ENCODE measurements at regions not wholly inside any gene's neighbourhood (a gene's known extent, or its start where the extent isn't known, plus 50 kb on each side); places are given as distances from the start of the nearest gene placed in this dataset.
"Not testable (repeated sequence)": the region's sequence is repeated elsewhere in the genome, so short reads cannot be mapped to it uniquely, and the experiment has no call there.

DNA sequence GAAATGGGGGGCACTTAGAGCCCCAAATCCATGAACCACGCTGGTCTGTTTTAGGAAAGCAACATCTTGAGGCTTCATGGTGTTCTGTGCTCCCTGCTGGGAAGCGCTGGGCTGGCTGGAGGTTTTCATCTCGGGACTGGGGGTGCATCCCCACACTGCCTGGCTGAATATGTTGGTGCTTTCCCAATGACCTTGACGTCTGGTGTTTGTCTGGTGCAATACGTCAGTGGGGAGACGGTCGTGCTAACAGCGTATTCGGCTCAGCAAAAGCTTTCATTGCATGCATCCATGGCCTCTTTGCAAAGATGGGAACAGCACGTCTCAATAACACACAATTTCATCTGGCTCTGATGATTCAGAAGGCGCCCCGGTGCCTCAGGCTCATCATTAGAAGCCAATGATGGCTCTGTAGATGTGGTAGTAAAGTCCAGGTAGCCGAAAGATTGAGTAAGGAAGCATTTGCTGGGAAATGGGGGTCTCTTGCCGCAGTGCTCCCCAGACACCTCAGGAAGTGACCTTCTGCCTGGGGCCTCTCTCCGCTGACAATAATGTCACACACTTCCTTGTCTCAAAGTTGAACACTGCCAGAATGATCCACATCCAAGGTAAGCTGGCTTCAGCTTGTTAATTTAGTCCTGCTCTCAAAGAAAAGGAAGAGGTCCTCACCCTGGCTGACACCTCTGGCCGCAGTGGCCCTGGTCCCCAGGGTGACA lies 97.7 kb downstream of the ING1 start:
- no peak for DNase-seq

DNA sequence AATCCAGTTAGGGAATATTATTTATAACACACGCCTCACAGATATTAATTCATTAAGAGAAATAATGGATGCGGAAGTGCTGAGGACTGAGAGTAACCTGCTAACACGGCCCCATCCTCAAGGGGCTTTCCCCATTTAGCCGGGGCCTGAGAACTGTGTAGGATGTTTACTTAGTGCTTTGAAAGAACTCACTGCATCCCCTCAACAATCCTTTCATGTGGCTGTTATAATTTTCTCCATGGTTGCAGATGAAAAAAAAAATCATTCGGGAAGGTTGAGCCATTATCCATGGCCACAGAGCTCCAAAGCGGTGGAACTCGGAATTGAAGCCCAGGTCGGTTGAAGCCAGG lies 98.2 kb downstream of the ING1 start:
- no peak for DNase-seq

DNA sequence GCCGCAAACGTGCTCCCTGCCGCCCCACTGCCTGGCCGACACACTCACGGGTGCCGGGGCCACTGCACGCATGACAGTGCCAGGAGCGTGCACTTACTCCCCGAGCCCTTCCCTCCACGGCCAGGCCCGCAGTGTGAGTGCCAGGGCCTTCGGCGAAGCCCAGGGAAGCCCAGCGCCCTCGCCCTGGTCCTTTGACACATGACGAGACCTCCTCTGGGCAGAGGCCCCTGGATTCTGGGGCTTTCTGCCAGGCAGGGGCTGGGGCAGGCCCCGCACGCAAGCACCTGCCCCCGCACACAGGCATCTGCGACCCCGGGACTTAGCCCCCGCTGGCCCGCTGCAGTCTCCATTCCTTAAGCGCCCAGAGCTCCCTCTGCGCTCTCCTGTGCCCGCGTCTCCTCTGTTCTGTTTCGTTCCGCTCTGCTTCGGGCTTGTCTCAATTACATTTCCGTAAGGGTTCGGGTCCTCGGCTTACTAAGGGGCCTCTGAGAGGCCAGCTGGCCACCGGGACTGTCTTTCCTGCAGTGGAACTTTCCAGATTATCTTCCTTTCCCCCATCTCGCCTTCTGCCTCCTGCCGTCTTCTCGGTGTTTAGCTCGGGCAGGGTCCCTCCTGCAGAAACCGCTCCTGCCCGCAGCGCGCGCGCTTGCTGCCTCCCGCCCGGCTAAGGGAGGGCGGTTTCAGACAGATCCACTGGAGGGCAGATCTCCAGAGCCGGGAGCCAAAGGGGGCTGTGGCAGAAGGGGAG lies 98.8 kb downstream of the ING1 start:
- DNase-seq = no peak

DNA sequence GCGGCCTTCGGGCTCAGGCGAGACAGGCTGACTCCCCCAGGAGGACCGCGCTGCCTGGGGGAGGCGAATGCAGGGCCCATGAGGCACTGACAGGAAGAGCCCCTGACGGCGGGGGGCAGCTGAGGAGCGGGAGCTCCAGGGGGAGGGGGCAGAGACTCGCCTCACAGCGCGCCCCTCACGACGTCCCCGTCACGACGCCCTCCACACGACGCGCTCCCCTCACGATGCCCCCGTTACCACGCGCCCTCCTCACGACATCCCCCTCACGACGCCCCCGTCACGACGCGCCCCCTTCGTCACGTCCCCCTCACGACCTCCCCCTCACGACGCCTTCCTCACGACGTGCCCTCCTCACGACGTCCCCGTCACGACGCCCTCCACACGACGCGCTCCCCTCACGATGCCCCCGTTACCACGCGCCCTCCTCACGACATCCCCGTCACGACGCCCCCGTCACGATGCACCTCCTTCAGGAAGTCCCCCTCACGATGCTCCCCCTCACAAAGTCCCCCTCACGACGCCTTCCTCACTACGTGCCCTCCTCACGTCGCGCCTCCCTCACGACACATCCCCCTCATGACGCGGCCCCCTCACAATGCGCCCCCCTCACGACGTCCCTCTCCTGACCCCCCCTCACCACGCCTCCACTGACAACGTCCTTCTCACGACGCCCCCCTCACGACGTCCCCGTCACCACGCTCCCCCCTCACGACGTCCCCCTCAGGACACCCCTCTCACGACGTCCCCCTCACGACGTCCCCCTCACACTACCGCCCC lies 99.6 kb downstream of the ING1 start:
- DNase-seq = no peak

DNA sequence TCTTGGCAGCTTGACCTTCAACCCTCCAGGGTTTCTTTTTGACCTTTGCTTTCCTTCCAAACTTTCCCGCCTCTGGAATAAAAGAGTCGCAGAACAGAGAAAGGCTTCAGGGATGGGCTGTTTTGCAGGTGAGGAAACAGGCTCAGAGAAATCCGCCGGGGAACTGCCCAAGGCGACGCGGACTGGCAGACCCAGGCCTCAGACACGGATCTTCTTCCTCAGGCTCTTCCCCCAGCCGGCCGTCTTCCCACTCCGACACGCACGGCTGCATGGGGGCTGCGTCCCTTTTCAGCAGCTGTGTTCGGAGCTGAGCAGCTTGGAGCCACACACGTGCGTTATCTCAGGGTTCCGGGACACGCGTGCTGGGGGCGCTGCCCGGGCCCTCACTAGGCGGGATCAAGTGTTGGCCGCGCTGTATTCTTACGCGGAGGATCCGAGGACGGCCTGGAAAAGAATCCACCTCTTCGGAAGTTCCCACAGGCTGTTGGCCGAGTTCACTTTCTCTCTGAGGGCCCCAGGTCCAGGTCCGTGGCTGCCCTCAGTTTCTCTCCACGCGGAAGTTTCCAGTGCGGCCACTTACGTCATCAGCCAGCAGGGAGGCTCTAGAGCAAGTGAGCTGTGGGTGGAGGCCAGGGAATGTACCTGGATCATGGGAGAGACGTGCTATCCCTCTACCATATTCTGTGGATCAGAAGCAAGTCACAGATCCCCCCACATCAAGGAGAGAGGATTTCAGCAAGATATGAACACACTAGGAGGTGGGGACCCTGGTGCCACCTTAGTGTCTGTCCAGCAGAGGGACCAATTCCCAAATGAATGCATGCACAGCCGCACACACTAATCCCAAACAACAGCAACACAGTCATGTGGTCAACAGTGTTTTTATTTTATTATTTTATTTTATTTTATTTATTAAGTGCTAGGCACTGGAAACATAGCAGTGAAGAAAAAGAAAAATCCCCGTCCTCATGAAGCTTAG lies 100.4 kb downstream of the ING1 start:
- no peak for DNase-seq

DNA sequence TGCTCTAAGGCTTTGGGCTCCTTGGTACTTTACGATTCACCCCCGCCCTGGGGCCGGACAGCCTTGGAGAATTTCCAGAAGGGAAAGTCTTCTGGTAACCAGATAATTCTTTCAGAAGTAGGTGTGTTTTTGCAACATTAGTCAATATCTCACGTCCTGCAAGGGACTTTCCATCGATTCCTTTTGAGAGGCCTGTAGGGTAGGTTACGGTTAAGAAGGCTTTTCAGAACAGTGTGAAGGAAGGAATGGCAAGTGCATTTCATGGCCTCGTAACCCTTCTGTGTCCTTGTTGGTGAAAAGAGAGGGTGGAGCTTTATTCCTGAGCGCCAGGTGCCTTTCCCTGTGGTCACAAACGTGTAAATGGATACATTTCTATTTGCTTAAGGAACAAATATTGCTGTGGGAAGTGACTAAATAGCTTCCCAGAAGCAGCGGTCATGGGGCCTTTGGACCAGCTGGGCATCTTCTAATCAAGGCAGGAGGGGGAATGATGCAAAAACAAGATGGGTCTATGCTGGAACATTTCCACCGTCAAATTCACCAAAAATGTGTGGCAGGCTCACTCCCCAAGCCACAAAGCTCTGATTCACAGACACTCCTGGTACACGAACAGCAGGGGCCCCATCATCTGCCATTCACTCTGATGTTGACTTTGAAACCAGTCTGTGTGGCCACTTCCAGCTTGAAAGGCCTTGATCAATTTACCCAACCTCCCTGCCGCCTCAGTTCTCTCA lies 99.2 kb downstream of the ANKRD10 start:
- DNase-seq = no peak

DNA sequence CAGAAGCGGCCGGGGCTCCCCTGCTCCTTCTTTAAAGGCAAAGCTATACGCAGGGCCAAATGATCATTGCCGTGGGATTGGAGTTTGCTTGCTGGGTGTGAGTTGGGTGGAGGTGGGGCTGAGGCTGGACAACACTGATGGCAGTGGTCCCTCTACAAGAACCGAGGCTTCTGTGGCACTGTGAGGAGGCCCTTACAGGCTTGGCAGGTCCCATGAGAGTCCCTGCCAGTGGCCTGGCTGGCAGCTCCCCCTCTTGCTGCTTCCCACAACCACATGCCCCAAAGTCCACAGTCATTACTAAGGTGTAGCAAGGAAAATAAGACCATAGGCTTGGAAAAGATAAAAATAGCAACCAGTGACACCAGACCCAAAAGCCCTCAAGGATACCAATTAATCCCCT lies 98.4 kb downstream of the ANKRD10 start:
- no peak for DNase-seq

DNA sequence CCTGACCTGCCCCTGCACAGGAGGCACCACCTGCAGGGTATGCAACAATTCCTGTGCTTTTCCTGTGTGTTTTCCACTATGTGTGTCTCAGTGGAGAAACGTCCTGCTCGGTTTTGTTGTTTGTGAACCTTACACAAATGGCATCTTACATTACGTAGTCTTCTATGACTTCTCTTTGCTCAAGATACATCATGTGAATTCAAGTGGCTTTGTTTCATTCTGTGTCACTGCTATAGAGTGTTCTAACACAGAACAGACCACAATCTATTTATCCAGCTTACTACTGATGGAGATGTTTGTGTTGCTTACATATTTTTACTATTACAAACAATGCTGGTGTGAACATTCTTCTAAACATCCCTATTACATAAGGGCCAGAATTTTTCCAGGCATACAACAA lies 97.7 kb downstream of the ANKRD10 start:
- DNase-seq = no peak

DNA sequence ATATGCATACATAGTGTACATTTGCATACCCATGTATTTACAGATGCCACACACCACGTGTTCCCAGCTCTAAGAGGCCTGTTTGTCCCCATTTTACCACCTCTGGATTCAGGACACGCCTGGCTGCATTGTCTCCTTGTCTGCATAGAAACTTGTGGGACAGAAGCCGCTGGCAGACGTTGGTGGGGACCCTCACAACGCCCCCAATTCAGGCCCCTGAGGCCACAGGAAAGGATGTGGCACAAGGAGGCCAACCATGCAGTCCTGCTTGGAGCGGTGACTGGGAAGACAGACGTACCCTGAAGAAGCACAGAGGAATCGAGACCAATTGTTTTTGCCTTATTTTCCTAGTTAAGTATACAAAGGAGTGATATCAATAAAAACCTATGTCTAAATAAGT lies 96.1 kb downstream of the ANKRD10 start:
- no peak for DNase-seq

DNA sequence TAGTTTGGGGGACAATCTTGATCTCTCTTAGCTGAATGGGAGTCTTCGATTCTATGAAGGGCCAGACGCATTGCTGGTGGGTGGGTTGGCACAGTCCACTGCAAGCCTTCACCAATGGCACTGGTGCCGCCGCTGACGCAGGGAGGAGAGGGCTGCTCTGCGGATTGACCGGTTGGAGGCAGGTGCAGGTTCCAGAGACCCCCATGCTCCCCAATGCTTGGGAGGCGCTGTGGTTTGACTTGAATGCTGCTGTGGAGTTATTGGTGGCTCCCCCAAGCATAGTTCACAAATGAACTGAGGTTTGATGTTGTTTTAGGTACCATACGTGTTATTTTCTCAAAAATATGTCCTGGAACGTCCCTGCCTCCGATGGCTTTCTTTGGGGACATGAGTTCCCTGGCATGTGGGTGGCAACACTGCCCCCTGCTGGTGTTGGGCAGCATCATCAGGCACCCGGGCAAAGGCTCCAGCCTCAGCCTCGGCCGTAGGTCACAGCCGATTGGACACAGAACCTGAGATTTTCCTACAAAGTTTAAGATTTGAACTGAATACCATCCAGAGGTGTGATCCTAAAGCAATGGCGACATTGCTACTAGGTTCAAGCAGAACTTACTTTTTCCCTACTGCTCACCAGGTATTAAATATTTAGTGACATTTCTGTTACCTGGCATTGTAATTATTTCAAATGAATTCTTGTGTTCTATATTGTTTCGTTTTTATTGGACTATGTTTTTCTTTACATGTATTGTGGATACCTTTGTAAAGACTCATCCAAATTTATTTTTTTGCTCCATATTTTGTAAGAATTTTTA lies 95.5 kb downstream of the ANKRD10 start:
- peak; percentile 87 for DNase-seq

DNA sequence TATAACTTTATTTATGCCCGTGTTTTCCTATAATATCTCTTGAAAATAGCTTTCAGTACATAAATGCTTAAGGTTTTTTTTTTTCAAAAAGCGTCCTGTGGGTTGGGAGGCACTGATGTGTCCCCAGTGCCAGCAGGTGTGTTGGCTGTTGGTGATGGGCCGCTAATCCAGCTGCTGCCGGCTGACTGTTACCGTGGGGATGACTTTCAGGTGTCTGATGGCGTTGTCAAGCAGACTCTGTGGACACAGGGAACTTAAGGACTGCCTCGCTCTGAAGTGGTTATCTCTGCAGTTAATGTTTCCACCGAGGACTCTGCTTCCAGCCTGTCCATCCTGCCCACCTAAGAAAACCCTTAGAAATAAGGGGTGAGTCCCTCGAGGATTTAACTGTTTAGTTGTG lies 94.5 kb downstream of the ANKRD10 start:
- DNase-seq = no peak

DNA sequence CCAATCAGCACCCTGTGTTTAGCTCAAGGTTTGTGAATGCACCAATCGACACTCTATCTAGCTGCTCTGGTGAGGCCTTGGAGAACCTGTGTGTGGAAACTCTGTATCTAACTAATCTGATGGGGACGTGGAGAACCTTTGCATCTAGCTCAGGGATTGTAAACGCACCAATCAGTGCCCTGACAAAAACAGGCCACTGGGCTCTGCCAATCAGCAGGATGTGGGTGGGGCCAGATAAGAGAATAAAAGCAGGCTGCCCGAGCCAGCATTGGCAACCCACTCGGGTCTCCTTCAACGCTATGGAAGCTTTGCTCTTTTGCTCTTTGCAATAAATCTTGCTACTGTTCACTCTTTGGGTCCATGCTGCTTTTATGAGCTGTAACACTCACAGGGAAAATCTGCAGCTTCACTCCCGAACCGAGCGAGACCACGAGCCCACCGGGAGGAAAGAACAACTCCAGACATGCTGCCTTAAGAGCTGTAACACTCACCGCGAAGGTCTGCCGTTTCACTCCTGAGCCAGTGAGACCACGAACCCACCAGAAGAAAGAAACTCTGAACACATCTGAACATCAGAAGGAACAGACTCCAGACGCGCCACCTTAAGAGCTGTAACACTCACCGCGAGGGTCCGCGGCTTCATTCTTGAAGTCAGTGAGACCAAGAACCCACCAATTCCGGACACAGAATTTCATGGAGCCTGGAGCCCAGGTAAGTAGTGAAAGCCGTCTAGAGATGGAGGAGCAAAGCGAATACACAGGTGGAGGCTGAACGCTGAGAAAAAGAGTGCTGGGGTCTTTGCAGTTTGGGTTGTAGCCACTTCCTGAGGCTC lies 92.8 kb downstream of the ANKRD10 start:
- DNase-seq = not testable (repeated sequence)

DNA sequence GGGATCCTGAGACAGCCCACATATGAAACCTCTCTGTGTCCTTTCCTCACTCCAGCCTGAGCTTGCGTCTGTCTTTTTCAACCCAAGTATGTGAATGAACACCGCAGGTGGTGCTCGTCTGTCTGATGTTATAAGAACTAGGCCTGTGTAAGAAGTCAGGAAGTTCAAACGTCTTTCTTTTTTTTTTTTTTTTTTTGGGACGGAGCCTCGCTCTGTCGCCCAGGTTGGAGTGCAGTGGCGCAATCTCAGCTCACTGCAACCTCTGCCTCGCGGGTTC lies 92.3 kb downstream of the ANKRD10 start:
- no peak for DNase-seq

DNA sequence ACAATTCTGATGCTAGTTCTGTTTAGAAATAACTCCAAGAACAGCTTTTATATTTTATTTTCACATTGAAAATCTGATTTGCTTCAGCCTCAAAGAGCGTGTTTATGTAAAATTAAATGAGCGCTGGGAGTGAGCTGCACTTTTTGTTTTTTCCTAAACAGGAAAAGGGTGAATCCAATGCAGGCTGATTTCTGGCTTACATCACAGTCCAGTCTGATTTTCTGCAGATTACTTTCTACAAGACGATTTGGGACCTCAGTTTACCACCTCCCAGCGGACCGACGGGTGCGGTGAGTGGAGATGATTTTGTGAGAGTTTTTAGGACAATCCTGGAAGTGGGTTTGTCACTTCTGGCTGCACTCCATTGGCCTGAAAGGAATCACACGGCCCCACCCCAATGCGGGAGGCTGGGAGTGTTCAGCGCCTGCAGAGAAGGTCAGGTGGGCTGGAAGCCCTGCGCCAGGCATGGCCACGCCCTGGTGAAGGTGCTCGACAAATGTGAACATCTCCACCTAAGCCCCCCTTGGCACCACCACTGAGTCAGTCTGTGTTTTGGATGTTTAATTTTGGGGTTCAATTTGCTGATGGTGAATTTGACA lies 90.1 kb downstream of the ANKRD10 start:
- no peak for DNase-seq

DNA sequence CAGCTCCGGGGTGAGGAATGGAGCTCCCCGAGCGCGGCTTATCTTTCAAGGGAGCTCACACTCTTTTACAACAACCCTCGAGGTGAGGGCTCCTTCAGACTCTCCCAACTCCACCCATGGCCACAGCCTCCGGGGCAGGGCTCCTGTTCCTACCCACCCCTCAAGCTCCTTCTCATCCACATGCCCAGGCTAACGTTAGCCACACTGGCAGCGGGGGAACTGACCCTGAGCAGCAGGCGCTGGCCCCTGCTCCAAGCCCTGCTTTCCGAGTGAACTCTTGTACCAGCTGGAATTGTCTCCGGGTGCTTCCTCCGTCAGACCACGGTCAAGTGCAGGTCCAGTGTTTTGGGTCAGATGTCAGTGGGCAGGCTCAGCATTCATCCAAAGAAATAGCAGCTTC lies 89.4 kb downstream of the ANKRD10 start:
- DNase-seq = no peak

DNA sequence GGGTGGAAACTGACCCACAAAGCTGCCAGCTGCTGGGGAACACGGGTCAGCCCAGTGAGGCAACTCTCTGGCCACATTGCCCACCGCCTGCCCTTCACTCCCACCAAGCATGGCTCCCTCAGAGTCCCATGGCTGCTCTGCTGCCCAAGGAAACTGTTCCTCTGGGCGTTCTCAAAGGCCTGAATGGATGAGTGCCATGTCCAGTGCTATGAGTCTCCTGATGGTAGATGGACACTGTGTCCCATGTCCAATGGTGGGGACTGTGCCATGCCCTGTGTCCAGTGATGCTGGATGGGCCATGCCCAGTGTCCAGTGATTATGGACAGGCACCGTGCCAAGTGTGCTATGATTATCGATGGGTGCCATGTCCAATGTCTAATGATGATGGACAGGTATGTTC lies 88.8 kb downstream of the ANKRD10 start:
- no peak for DNase-seq

DNA sequence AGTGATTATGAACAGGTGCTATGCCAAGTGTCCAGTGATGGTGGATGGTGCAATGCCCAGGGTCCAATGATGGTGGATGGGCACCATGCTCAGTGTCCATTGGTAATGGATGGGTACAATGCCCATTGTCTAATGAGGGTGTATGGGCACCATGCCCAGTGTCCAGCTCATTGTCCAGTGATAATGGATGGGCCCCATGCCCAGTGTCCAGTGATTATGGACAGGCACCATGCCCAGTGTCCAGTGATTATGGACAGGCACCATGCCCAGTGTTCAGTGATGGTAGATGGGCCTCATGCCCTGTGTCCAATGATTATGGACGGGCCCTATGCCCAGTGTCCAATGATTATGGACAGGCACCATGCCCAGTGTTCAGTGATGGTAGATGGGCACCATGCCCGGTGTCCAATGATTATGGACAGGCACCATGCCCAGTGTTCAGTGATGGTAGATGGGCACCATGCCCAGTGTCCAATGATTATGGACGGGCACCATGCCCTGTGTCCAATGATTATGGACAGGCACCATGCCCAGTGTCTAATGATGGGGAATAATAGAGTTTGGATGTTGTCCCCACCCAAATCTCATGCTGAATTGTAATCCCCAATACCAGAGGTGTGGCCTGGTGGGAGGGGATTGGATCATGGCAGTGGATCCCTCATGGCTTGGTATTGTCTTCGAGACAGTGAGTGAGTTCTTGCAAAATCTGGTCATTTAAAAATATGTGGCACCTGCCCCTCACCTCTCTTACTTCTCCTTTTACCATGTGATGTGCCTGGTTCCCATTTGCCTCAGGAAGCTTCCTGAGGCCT lies 87.8 kb downstream of the ANKRD10 start:
- no peak for DNase-seq

Measured in right forelimb (tissue), 1 donor.